HTR-8/SVneo (cell line): ENCODE measurements at regions not wholly inside any gene's neighbourhood (a gene's known extent, or its start where the extent isn't known, plus 50 kb on each side); places are given as distances from the start of the nearest gene placed in this dataset.

Source experiments
- DNase-seq: peaks from one replicate; pipeline ENCODE4 v3.0.0; 2011; ENCODE audit warnings: low spot score, mixed read lengths; ENCODE audit not compliant: insufficient read length
- FAIRE-seq: peaks from 2 replicates; lab custom pipeline; 2011; peaks lifted over from hg19 to GRCh38; lab: Jason Lieb, UNC

DNA sequence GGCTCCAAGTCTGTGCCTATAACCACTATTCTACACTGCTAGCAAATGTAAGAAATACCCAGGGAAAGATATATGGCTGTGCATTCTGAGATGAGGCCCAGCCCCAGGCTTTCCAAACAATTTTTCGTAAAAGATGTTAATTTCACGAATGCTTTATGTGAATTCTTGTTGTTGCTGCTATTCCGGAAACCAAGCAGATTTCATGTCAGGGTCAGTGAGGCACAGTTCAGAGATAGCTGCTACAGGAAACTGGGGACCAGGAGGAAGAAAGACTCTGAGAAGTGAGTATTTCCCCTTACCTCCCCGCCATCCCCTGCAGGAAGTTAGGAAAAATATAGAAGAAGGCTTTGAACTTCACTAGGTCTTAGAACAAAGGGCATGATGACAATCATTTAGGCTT, 84.7 kb upstream of the TP53I11 start:
- FAIRE-seq (no peak), DNase-seq (no peak)

DNA sequence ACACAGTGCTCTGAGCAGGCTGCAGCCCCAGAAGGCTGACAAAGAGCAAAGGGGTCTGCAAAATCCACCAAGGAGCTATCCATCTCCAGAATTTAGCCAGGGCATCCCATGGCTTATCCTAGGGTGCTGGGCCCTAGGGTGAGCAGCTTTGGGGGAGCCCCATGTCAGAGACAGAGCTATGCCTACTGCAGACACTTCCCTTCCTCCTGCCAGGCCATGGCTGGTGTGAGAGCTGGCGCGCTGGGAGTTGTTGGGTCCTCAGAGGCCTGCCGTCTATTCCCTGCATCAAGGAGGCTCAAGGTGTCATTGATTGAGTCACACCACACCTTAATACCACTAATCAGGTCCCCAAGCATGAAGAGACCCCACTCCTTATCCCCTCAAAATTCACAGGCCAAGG, 85.3 kb upstream of the TP53I11 start:
- FAIRE-seq (no peak), DNase-seq (no peak)

GRCh38 chr11:45036733-45037132, 86.0 kb upstream of the TP53I11 start:
- DNase-seq (no peak), FAIRE-seq (no peak)

- DNase-seq (no peak), FAIRE-seq (no peak)
Observed at GRCh38 chr11:45037434-45038005, 86.8 kb upstream of the TP53I11 start.

DNA sequence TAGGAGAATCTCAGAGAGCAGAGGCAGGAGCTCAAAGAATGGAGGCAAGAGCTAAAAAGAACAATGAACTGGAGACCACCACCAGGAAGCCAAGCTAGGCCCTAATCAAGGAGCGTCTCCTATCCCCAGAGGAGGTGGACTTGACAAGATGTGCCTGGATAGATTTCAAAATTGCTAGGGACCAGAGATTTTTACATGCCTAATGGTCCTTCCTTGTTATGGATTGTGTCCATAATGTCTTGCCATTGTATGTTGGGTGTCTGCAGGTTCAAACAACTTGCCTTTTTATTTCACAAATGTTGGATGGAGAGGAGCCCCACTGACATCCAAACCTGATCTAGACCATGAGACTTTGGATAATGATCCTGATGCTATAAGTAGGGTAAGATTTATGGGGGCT, 88.2 kb upstream of the TP53I11 start:
- no peak for DNase-seq
- no peak for FAIRE-seq

- FAIRE-seq (no peak), DNase-seq (no peak)
Observed at GRCh38 chr11:45041596-45041995, 90.9 kb upstream of the TP53I11 start.

DNA sequence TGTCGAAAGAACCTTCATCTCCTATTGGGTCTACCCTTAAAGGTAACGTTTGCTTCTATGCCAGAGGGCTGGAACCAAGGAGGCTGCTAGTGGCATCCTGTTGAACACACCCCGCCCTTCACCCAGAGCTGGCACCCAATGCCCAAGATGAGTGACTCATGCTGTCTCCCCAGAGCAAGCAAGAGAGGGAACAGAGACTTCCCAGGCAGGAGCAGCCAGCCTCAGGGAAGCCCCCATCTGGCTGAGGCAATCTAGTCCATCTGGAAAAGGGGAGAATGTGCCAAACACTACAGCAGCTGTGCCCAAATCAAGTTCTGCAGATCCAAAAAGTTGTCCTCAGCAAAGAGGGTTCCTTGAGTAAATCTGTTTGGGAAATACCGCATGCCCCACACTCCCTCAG, 91.9 kb upstream of the TP53I11 start:
- FAIRE-seq (no peak), DNase-seq (no peak)

DNA sequence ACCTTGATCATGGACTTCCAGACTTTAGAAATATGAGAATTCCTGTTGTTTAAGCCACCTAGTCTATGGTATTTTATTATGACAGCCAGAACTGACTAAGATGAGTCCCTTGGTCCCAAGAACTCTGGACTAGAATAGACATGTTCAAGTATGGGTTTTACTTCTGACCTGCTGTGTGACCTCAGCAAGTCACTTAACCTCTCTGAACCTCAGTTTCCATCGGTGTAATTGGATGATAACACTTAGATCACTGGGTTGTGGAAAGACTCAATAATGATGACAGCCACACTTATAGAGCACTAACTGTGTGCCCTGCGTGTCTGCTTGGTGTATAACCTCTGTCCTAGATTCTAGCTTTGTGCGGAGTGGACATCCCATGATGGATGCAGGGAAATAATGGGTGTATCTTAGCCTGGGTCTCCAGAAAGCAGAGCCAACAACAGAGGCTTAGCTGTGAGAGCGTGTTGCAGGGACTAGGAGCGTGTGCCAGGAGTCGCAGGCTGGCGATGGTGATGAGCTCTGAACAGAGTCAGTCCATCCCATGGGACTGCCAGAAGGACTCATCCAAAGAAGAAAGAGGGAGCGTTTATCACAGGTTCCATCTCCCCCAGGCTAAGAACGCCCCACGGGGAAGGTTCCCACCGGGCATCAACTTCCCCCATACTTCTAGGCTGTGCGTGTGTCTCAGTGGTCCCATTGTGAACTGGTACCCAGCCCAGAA, 93.2 kb upstream of the TP53I11 start:
- FAIRE-seq: no peak
- DNase-seq: no peak

DNA sequence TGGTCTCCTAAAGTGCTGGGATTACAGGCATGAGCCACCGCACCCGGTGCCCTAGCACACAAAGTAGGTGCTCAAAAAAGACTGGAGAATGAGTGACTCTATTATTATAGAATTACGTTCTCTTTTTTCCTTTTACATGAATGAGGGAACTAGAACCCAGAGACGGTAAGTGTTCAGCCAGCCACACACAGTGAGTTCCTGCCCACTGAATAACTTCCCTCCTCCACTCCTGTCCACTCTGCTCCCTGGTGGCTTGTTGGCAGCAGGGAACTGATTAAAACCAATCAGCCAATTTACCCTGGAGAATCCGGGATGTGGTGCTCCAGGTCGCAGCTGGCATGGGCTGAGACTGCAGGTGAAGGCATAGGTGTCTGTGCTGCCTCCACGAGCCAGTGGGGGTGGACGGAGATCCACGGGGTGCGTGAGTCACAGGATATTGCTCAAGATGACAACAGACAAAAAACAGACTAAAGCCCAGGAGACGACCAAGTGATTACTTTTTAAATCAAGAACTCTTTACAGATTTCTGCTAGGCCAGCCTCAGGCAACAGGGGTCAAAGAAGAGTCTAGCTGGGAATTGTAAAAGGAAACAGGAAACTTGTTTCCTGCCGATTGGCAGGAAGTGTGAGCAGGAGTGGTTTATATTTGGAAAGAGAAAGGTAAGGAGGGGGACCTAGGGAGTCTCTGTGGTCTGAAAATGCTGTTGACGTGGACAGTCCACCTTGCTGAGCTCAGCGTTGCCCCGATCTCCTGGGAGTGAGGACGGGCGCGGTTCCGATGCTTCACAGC, 95.2 kb upstream of the TP53I11 start:
- FAIRE-seq: no peak
- DNase-seq: peak; percentile 26

GRCh38 chr11:45048313-45048841, 97.7 kb upstream of the TP53I11 start:
- FAIRE-seq: no peak

GRCh38 chr11:45048870-45049691, 97.4 kb upstream of the PRDM11 start:
- DNase-seq: no peak
- no peak for FAIRE-seq

More at GRCh38 chr11:45048313-45048841, 97.7 kb upstream of the TP53I11 start:
- DNase-seq: no peak

DNA sequence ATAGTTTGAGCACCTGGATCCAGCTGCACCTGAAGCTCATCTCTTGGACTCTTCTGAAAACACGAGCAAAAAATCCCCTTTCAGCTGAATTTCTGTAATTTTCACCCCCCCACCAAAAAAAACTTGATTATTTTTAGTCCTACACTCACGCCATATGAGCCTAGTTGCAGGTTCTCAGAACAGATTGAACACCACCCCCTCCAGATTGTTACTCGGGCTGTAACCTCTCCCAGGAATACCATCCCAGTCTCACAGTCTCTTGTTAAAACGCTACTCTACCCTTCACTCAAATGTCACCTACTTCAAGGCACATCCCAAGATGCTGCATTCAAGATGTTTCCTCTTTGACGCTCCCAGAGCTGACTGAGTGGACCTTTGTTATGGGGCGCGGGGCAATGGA, 96.3 kb upstream of the PRDM11 start:
- FAIRE-seq (no peak), DNase-seq (no peak)

DNA sequence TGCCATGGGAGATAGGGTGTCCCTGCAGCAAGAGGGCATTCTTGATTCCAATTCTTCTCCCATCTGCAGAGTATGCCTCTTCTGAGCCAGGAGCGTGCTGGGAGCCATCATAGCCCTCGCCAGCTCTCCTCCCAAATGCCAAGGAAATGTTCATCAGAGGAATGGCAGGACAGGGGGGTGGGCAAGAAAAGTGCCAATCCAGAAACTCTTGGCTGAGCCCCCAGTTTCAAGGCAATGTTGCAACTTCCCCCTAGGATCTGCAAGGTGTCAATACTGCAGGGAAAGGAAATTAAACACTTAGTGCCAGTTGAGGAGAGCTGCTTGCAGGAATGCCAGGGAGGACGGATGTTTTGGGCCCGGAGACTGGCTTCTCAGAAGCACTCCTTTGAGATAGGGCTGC, 94.8 kb upstream of the PRDM11 start:
- DNase-seq (no peak), FAIRE-seq (no peak)

DNA sequence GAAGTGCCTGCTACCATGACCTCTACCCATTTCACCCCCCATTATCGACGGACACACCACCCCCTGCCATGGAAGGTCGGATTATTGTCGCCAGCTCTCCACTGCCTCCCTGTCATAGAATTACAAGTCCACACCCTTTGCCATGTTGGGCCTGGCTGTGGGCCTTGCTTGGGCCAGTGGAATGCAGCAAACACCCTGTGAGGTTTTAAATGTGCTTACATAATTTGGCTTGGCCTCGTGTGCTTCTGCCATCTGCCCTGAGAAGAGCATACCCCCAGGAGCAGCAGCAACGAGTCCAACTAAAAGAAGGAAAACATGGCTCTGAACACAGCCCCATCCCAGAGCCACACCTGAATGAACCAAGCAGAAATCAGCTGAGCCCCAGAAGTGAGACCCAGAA, 94.1 kb upstream of the PRDM11 start:
- FAIRE-seq: no peak
- DNase-seq: no peak

DNA sequence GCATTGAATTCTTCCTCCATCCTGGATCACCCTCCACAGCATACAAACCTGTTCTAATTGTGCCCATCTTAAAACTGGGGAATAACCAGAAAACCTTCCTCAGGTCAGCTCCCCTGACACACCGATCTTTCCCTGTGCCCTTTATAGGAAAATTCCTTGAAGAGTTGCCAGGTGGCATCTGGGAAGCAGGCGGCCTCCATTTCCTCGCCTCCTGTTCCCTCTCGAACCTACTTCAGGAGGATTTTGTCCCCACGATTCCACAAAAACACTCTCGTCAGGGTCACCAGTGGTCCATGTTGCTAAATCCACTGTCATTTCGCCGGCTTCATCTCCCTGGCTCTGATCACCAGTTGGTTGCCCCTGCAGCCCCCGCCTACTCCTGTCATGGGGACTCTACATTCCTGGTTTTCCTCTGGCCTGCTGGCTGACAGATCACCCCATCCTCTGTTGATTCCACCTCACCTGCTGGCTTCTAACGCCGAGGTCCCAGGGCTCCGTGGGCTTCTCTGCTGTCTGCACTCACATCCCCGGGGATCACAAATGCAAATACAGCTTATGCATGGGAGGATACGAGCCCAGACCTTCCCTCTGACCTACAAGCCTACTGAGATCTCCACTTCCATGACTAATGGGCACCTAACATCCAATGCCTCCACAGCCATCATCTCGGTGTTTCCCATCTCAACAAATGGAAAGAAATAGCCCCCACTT, 92.5 kb upstream of the PRDM11 start:
- DNase-seq (no peak), FAIRE-seq (no peak)

- FAIRE-seq (no peak), DNase-seq (no peak)
Observed at GRCh38 chr11:45054956-45055355, 91.5 kb upstream of the PRDM11 start.

DNA sequence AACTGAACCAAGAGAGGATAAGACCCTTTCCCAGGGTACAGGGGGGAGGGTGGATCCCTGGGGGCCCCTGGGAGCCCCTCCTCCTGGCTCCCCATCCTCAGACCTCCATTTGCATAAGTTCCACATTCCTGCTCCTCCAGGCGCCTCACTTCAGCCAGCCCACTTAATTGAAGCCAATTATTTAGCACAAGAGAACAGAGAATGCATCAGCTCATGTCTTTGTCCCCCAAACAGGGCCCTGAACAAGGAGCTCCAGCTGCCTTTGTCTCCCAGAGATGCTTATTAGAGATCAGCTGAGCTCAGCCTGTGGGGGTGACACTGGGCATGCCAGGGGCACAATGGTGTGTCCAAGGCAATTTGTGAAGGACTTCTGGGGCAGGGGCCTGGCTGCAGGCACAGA, 89.9 kb upstream of the PRDM11 start:
- DNase-seq: no peak

GRCh38 chr11:45057938-45058646, 88.3 kb upstream of the PRDM11 start:
- DNase-seq (no peak), FAIRE-seq (no peak)

More for the DNA sequence above, 89.9 kb upstream of the PRDM11 start:
- no peak for FAIRE-seq

DNA sequence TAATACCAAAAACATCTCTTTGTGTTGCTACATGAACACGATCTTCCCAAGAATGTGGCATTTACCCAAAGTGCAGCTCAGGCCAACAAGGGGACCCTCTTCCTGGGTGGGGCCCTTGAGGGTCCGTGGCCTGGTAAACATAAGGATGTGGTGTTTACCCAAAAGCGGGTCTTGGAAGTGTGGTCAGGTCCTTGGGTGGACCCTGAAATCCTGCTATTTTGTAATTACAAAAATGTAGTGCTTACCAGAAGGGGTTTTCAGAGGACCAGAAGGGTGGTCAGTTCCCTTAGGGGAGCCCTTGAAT, 87.8 kb upstream of the PRDM11 start:
- no peak for FAIRE-seq
- DNase-seq: no peak
